ENCODE measurements at regions not wholly inside any gene's neighbourhood (a gene's known extent, or its start where the extent isn't known, plus 50 kb on each side); places are given as distances from the start of the nearest gene placed in this dataset.
A peak's percentile ranks its signal among the peaks of the same experiment; 100 is the strongest.

- no peak for TF ChIP-seq USF1 (IDR thresholded peaks at IDR 0.05; ENCODE audit: borderline replicate concordance, extremely low read length, insufficient read depth, low read depth, low read length)
- TF ChIP-seq NFYA (IDR thresholded peaks at IDR 0.05; ENCODE audit: borderline replicate concordance, low read depth, low read length) = no peak
- TF ChIP-seq CREB1 (IDR thresholded peaks at IDR 0.05; ENCODE audit: low read depth) = peak; percentile 32; the same call in 1 of the 2 replicates
- no peak for TF ChIP-seq YBX1 (IDR thresholded peaks at IDR 0.05)
- no peak for TF ChIP-seq ZZZ3 (IDR thresholded peaks at IDR 0.05; ENCODE audit: control insufficient read depth, insufficient read length, low read depth)
- peak; percentile 74 for TF ChIP-seq ZNF592 (IDR thresholded peaks at IDR 0.05)
- TF ChIP-seq PRDM15 (CRISPR knock-in tag; IDR thresholded peaks at IDR 0.05) = no peak
- no peak for TF ChIP-seq E2F8 (IDR thresholded peaks at IDR 0.05; ENCODE audit: low read depth, partially characterized antibody)
- TF ChIP-seq MEF2A (IDR thresholded peaks at IDR 0.05; ENCODE audit: insufficient read depth, low read depth, low read length) = no peak
- TF ChIP-seq PKNOX1 (IDR thresholded peaks at IDR 0.05) = peak; percentile 22; the same call in 1 of the 2 replicates
Observed at GRCh38 chr2:136206613-136207012, 88.7 kb upstream of the CXCR4 start (continued).

Measured in GM12878 (cell line).